ENCODE measurements at regions not wholly inside any gene's neighbourhood (a gene's known extent, or its start where the extent isn't known, plus 50 kb on each side); places are given as distances from the start of the nearest gene placed in this dataset.

DNA sequence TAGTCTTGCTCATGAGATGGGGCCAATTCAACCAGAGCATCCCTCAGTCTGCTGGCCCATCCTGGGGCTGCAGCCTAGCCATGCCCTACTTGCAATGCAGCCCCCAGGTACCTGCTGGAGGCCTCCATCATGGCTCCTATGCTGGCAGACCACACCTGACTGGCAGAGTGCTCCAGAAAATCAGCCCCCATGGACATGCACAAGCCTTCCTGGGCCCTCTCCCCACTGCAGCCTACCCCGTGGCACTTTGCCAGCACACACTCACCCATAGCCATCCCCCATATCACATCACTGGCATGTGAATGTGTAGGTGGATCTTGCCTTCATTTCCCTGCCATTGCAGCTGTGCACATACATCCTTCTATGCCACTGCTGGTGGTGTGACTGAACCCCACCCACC, 381.8 kb downstream of the UBE2NL start:
- TF ChIP-seq, protein P1, sequence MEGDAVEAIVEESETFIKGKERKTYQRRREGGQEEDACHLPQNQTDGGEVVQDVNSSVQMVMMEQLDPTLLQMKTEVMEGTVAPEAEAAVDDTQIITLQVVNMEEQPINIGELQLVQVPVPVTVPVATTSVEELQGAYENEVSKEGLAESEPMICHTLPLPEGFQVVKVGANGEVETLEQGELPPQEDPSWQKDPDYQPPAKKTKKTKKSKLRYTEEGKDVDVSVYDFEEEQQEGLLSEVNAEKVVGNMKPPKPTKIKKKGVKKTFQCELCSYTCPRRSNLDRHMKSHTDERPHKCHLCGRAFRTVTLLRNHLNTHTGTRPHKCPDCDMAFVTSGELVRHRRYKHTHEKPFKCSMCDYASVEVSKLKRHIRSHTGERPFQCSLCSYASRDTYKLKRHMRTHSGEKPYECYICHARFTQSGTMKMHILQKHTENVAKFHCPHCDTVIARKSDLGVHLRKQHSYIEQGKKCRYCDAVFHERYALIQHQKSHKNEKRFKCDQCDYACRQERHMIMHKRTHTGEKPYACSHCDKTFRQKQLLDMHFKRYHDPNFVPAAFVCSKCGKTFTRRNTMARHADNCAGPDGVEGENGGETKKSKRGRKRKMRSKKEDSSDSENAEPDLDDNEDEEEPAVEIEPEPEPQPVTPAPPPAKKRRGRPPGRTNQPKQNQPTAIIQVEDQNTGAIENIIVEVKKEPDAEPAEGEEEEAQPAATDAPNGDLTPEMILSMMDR (IDR thresholded peaks at IDR 0.05; ENCODE audit: insufficient read depth, low read length): no peak
- no peak for DNase-seq (ENCODE audit: low read depth)
- no peak overlapping the region for H3K4me3 ChIP-seq (ENCODE audit: low read depth, low read length)

DNA sequence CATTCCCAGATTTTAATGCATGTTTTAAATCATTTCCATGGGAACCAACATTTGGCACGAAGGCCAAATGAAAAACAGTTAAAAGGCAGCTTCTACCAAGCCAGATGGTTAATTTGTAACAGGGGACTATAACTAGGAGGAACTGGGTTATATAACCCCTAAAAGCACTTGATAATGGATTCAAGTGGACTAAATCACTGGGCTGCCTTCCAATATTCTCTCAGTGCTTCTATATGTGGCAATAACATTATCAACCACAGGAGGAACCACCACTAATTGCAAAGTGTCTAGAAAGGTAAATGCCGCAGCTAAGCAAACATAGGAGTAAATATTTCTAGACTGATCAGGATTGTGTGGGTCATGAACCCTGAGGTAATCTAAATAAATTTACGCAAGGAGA, 391.5 kb downstream of the UBE2NL start:
- TF ChIP-seq, protein P1 (IDR thresholded peaks at IDR 0.05; ENCODE audit: insufficient read depth, low read length): no peak
- no peak for DNase-seq (ENCODE audit: low read depth)
- no peak overlapping the region for H3K4me3 ChIP-seq (ENCODE audit: low read depth, low read length)

DNA sequence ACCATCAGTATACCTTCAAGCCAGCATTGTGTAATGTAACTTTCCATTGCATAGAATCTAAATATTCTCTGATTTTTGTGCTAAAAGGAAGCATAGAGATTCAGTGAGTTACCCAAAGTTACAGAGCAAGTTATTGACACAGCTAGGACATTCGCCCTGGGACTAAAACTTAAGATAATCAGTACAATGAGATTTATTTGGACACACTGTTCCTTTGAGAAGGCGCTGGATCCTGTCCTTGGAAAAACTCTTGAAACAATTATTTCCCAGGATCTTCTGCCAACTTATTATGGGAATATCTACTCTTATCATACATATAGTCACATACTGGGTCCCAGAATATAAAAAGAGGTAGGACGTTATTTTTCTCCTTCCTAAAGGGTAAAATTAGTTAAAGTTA, 392.0 kb downstream of the UBE2NL start:
- H3K4me3 ChIP-seq (ENCODE audit: low read depth, low read length): no peak overlapping the region
- TF ChIP-seq, protein P1 (IDR thresholded peaks at IDR 0.05; ENCODE audit: insufficient read depth, low read length): no peak
- no peak for DNase-seq (ENCODE audit: low read depth)

DNA sequence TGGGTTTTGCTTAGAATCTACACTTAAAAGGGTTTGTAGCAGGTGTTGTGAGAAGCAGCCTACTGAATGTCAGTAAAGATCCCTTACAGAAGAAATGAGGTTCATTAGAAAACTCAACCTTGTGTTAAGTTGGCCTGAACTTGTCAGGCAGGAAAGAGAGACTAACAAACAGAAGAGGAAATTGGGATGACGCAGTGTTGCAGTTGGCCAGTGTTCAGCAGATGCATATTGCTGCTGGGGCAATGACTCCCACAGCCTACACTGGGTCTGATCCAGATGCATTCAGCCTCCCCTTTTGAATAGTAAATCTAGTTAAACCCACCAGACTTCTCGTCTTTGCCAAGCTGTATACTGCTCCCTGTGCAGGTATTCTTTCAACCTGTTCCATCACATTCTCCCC, 409.4 kb downstream of the UBE2NL start:
- no peak for DNase-seq (ENCODE audit: low read depth)
- TF ChIP-seq, protein P1 (IDR thresholded peaks at IDR 0.05; ENCODE audit: insufficient read depth, low read length): no peak
- H3K4me3 ChIP-seq (ENCODE audit: low read depth, low read length): no peak overlapping the region

DNA sequence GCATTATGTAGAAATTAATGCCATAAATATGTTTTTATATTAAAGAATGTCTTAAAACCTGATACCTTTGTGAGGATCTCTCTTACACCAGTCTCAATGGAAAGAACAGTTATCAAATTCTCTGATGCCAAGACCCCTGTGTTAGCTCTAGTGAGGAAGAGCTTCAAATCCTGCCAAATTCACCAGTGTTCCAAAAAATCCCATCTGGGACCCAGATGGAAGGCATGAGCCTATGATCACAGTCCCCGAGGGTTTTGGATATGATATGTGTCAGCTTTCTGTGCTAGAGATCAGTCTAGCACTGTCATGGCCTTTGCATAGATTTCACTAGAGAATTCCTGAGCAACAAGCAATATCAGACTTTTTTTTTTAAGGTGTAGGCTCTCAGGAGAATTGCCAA, 412.1 kb downstream of the UBE2NL start:
- no peak for DNase-seq (ENCODE audit: low read depth)
- no peak overlapping the region for H3K4me3 ChIP-seq (ENCODE audit: low read depth, low read length)
- TF ChIP-seq, protein P1 (IDR thresholded peaks at IDR 0.05; ENCODE audit: insufficient read depth, low read length): no peak

DNA sequence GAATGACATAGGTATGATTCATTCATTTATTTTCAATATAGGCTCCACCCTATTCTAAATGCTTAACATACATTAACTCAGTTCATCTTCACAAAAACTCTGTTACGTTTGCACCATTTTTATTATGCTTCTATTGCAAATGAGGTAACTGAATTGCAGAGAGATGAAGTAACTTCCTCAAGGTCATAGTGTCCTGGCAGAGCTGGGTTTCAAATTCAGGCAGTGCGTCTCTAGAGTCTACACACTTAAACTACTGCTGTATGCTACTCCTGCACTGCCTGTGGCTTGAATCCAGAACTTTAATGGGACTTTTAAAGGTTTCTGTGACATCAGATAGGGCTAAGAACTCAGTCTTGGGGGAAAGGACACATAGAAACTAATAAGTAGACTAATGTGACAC, 413.4 kb downstream of the UBE2NL start:
- H3K4me3 ChIP-seq (ENCODE audit: low read depth, low read length): no peak overlapping the region
- TF ChIP-seq, protein P1 (IDR thresholded peaks at IDR 0.05; ENCODE audit: insufficient read depth, low read length): no peak
- no peak for DNase-seq (ENCODE audit: low read depth)

DNA sequence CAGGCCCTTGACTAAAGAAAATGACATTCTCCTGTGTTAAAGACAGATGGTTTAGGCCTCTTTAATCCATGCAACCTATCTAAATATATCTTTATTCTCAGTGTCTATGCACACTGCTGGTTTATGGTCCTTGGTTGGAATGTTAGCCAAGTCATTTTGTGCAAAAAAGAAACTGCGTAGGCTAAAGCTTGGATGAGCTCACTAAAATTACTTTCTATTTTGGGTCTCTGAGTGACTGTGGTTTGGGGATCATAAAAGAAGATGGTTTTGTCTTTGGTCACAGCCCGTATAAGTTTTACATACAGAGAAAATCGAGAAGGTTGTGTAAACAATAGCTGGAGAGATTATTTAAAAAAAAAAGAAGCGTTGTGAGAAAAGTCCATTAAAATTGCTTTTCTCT, 443.6 kb downstream of the UBE2NL start:
- no peak overlapping the region for H3K4me3 ChIP-seq (ENCODE audit: low read depth, low read length)
- TF ChIP-seq, protein P1 (IDR thresholded peaks at IDR 0.05; ENCODE audit: insufficient read depth, low read length): no peak
- no peak for DNase-seq (ENCODE audit: low read depth)
